ENCODE measurements at regions not wholly inside any gene's neighbourhood (a gene's known extent, or its start where the extent isn't known, plus 50 kb on each side); places are given as distances from the start of the nearest gene placed in this dataset.

DNA sequence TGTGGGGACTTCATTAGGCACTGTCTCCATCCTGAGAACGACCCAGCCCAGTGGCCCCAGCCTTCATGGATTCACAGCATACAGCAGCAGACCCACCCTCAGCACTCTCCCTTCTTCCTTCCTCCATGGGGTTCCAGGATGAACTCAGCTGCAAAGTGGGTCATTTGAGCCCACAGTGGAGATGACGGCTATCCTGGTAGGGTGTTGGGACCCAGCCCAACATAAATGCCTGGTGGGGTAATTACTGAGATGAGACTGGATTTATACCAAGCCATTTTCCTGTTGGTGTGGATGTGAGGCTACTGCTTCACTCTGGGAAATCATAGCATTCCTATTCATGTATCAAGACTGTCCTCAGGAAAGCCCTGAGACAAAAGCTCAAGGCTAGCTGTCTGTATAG, 536.7 kb upstream of the TNP1 start:
- TF ChIP-seq, protein P1, sequence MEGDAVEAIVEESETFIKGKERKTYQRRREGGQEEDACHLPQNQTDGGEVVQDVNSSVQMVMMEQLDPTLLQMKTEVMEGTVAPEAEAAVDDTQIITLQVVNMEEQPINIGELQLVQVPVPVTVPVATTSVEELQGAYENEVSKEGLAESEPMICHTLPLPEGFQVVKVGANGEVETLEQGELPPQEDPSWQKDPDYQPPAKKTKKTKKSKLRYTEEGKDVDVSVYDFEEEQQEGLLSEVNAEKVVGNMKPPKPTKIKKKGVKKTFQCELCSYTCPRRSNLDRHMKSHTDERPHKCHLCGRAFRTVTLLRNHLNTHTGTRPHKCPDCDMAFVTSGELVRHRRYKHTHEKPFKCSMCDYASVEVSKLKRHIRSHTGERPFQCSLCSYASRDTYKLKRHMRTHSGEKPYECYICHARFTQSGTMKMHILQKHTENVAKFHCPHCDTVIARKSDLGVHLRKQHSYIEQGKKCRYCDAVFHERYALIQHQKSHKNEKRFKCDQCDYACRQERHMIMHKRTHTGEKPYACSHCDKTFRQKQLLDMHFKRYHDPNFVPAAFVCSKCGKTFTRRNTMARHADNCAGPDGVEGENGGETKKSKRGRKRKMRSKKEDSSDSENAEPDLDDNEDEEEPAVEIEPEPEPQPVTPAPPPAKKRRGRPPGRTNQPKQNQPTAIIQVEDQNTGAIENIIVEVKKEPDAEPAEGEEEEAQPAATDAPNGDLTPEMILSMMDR (IDR thresholded peaks at IDR 0.05; ENCODE audit: insufficient read depth, low read length, poor library complexity, severe bottlenecking) = no peak
- TF ChIP-seq EZH2phosphoT487 (conservative IDR thresholded peaks at IDR 0.05; ENCODE audit: low read length) = no peak

Measured in SU-DHL-6 (cell line).